Right cardiac atrium (tissue), 5 donors: ENCODE measurements at regions not wholly inside any gene's neighbourhood (a gene's known extent, or its start where the extent isn't known, plus 50 kb on each side); places are given as distances from the start of the nearest gene placed in this dataset.
"Not testable (repeated sequence)": the region's sequence is repeated elsewhere in the genome, so short reads cannot be mapped to it uniquely, and the experiment has no call there.

ENCODE experiments used
- ATAC-seq, 2 donors: fragments of 200-7000 bp; cut with Tn5 transposase; one replicate each; pipeline versions ENCODE4 v1.8.0 to v1.9.1; 2020; ENCODE audit warnings: moderate library complexity in 2 of 2, mild to moderate bottlenecking in 1 of 2
- DNase-seq, 3 donors: peaks; one replicate each; pipeline ENCODE4 v3.0.0-alpha.2; 2020
- H3K27ac ChIP-seq: one replicate; pipeline ENCODE4 v1.5.1; 2013; ENCODE audit warnings: mild to moderate bottlenecking, low read length, control low read depth, moderate library complexity
- H3K27me3 ChIP-seq: one replicate; pipeline ENCODE4 v1.6.1; 2013; ENCODE audit not compliant: control insufficient read depth, insufficient read depth
- H3K4me1 ChIP-seq: one replicate; pipeline ENCODE4 v1.6.1; 2013; ENCODE audit warnings: low read length; ENCODE audit not compliant: control insufficient read depth, insufficient read depth
- H3K4me3 ChIP-seq: one replicate; pipeline ENCODE4 v1.5.1; 2013; ENCODE audit warnings: low read length, control low read depth
- H3K9me3 ChIP-seq: one replicate; pipeline ENCODE4 v1.6.1; 2013; ENCODE audit warnings: low read length; ENCODE audit not compliant: control insufficient read depth
- WGBS: extraction: QIAGEN DNeasy Blood & Tissue Kit; methylation state at CpG from one replicate; pipeline ENCODE4 v1.1.7; 2013; 5-methylcytosine and 5-hydroxymethylcytosine counted together
- intact Hi-C, 4 donors: fragments of 100-400 bp; cut with DNase I; formaldehyde crosslinking; loops; one replicate each; pipeline versions ENCODE4 v1.11.0 to v1.14.0; 2022 to 2023
- donor health status: healthy with polysubstance abuse.
- donor health status: DM: no; HTN: yes; CAD: no.
- donor health status: DM: no; HTN: no; CAD: no.
- donor health status: DM: no; HTN: yes; CAD: no; lungs with severe emphysema.
- donor health status: DM: yes; HTN: yes; CAD: no.

- Histone ChIP-seq H3K9me3 (no peaks in the 10 kb centered on the region), H3K27me3 (no peaks in the 10 kb centered on the region), H3K4me1 (no peaks in the 10 kb centered on the region), H3K4me3 (peak overlapping the region; percentile 35), H3K27ac (peak overlapping the region; percentile 19)
- ATAC-seq (no peak), DNase-seq (peak in 1 of 3 donors; percentile 37)
- intact Hi-C loops = no loop called here
- 40% methylated on average over 6 of the region's 6 CpGs for WGBS
These were observed 141.6 kb upstream of the ZNF608 start for GRCh38 chr5:124888050-124888506.

- Histone ChIP-seq H3K9me3 (no peaks in the 10 kb centered on the region), H3K4me1 (no peaks in the 10 kb centered on the region), H3K27me3 (no peaks in the 10 kb centered on the region), H3K27ac (no peak overlapping the region), H3K4me3 (no peak overlapping the region)
- DNase-seq (no peak), ATAC-seq (no peak)
- intact Hi-C loops = no loop called here
- 47% methylated on average over 6 of the region's 6 CpGs for WGBS
These were observed 142.4 kb upstream of the ZNF608 start for GRCh38 chr5:124888622-124889485.

GRCh38 chr5:124889486-124889825 is 143.0 kb upstream of the ZNF608 start:
- H3K27me3 ChIP-seq = no peaks in the 10 kb centered on the region
- WGBS = 61% methylated on average over 2 of the region's 2 CpGs
- no peak overlapping the region for H3K4me3 ChIP-seq
- DNase-seq = no peak
- no peak overlapping the region for H3K27ac ChIP-seq
- H3K4me1 ChIP-seq = no peaks in the 10 kb centered on the region
- H3K9me3 ChIP-seq = no peaks in the 10 kb centered on the region
- no peak for ATAC-seq
- intact Hi-C loops = no loop called here

- WGBS = 86% methylated on average over 5 of the region's 5 CpGs
- Histone ChIP-seq H3K27me3 (no peaks in the 10 kb centered on the region), H3K4me3 (no peak overlapping the region), H3K9me3 (no peaks in the 10 kb centered on the region), H3K4me1 (no peaks in the 10 kb centered on the region), H3K27ac (no peak overlapping the region)
- intact Hi-C loops = no loop called here
- DNase-seq (no peak), ATAC-seq (no peak)
These were observed 143.4 kb upstream of the ZNF608 start for GRCh38 chr5:124889850-124890249.

GRCh38 chr5:124890442-124890841 is 144.0 kb upstream of the ZNF608 start:
- DNase-seq, H3K4me1 ChIP-seq, intact Hi-C loops, ATAC-seq, H3K27me3 ChIP-seq, H3K9me3 ChIP-seq, H3K27ac ChIP-seq, H3K4me3 ChIP-seq: not testable (repeated sequence)
- 98% methylated on average over 4 of the region's 4 CpGs for WGBS

GRCh38 chr5:124891179-124891578 is 144.7 kb upstream of the ZNF608 start:
- no peak overlapping the region for H3K27ac ChIP-seq
- DNase-seq (no peak), ATAC-seq (no peak)

GRCh38 chr5:124892185-124892848 is 145.9 kb upstream of the ZNF608 start:
- WGBS = 98% methylated on average over 48 of the region's 48 CpGs
- peak; percentile 18 to 24 for ATAC-seq
- Histone ChIP-seq H3K4me1 (no peaks in the 10 kb centered on the region), H3K9me3 (no peaks in the 10 kb centered on the region), H3K4me3 (no peak overlapping the region), H3K27me3 (no peaks in the 10 kb centered on the region), H3K27ac (no peak overlapping the region)
- DNase-seq = peak in 1 of 3 donors; percentile 55
- intact Hi-C loops = no loop called here

More at GRCh38 chr5:124891179-124891578, 144.7 kb upstream of the ZNF608 start:
- H3K27me3 ChIP-seq = no peaks in the 10 kb centered on the region
- H3K9me3 ChIP-seq = no peaks in the 10 kb centered on the region
- WGBS = 98% methylated on average over 4 of the region's 4 CpGs
- intact Hi-C loops = no loop called here
- no peaks in the 10 kb centered on the region for H3K4me1 ChIP-seq
- no peak overlapping the region for H3K4me3 ChIP-seq

- intact Hi-C loops = no loop called here
- H3K9me3 ChIP-seq = no peaks in the 10 kb centered on the region
- H3K27me3 ChIP-seq = no peaks in the 10 kb centered on the region
- H3K4me1 ChIP-seq = no peaks in the 10 kb centered on the region
- H3K4me3 ChIP-seq = no peak overlapping the region
- H3K27ac ChIP-seq = no peak overlapping the region
- WGBS = 94% methylated on average over 4 of the region's 4 CpGs
- DNase-seq = no peak
- ATAC-seq = no peak
These were observed 148.1 kb upstream of the ZNF608 start for GRCh38 chr5:124894541-124894940.

GRCh38 chr5:124895236-124895635 is 148.8 kb upstream of the ZNF608 start:
- ATAC-seq (no peak), DNase-seq (no peak)
- Histone ChIP-seq H3K4me3 (no peak overlapping the region), H3K9me3 (no peaks in the 10 kb centered on the region), H3K4me1 (no peaks in the 10 kb centered on the region), H3K27ac (no peak overlapping the region), H3K27me3 (no peaks in the 10 kb centered on the region)
- WGBS = 79% methylated on average over 2 of the region's 2 CpGs
- intact Hi-C loops = no loop called here

GRCh38 chr5:124901081-124901480 is 154.6 kb upstream of the ZNF608 start:
- intact Hi-C loops = loop anchor here in 2 of 4 donors (10.0 kb wide), 2 partner anchors 156 to 246 kb away; partner anchors contain the start of gene ZNF608 (in 1 of the 2)

GRCh38 chr5:124902097-124902821 is 155.8 kb upstream of the ZNF608 start:
- intact Hi-C loops = loop anchor here in 2 of 4 donors (10.0 kb wide), 2 partner anchors 157 to 247 kb away; partner anchors contain the start of gene ZNF608 (in 1 of the 2)
- Histone ChIP-seq H3K27ac (no peak overlapping the region), H3K9me3 (no peaks in the 10 kb centered on the region), H3K27me3 (no peaks in the 10 kb centered on the region), H3K4me1 (peaks cover 4% of the 10 kb centered on the region), H3K4me3 (no peak overlapping the region)
- DNase-seq (peak in 2 of 3 donors; percentile 17 to 35), ATAC-seq (peak; percentile 12 to 88)
- WGBS = 39% methylated on average over 5 of the region's 5 CpGs

More at GRCh38 chr5:124901081-124901480, 154.6 kb upstream of the ZNF608 start:
- Histone ChIP-seq H3K9me3 (no peaks in the 10 kb centered on the region), H3K4me3 (no peak overlapping the region), H3K27ac (no peak overlapping the region), H3K27me3 (no peaks in the 10 kb centered on the region), H3K4me1 (peaks cover 4% of the 10 kb centered on the region)
- DNase-seq = no peak
- ATAC-seq = no peak
